HG02610 (cell line): ENCODE measurements at regions not wholly inside any gene's neighbourhood (a gene's known extent, or its start where the extent isn't known, plus 50 kb on each side); places are given as distances from the start of the nearest gene placed in this dataset.
A peak's percentile ranks its signal among the peaks of the same experiment; 100 is the strongest.
"Not testable (repeated sequence)": the region's sequence is repeated elsewhere in the genome, so short reads cannot be mapped to it uniquely, and the experiment has no call there.

Experiments
- ATAC-seq: cut with Tn5 transposase; IDR thresholded peaks from one replicate; pipeline ENCODE4 v1.9.1; 2021; ENCODE audit warnings: mild to moderate bottlenecking, moderate library complexity; ENCODE audit not compliant: unreplicated experiment

- ATAC-seq, result no peak
These were observed 112.4 kb upstream of the RREB1 start for GRCh38 chr6:6995328-6995727.

- ATAC-seq, result no peak
These were observed 111.6 kb upstream of the RREB1 start for GRCh38 chr6:6996124-6996523.

DNA sequence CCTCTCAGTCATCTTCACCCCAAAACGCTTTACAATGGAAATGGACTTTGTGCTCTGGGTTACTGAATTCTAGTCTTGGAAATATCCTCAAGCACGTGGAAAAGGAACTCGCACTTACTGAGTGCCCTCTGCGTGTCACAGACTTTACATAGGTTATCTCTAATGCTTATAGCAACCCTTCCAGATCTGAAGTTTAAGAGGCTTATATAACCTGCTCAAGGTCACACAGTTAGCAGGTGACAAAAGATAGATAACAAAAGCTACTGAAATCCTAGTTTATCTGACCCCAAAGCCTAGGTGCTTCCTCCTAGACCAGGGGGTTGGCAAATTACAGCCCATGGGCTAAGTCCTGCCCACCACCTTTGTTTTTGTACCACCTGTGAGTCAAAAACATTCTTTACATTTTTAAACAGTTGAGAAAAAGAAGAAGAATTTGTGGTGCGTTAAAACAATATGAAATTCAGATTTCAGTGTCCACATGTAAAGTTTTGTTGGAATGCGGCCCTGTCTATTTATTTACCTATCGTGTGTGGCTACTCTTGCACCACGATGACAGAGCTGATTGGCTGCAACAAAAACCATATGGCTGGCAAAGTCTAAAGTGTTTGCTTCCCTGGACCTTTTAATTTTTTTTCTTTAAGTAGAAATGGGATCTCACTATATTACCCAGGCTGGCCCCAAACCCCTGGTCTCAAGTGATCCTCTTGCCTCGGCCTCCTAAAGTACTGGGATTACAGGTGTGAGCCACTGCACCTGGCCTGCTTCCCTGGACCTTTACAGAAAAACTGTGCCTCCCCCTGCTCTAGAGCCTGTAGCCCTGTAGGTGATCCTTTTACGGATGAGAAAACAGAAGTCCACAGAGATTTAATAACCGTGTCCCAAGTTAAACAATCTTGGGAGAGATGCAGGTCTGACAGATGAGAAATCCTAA, 110.2 kb upstream of the RREB1 start:
- no peak for ATAC-seq

DNA sequence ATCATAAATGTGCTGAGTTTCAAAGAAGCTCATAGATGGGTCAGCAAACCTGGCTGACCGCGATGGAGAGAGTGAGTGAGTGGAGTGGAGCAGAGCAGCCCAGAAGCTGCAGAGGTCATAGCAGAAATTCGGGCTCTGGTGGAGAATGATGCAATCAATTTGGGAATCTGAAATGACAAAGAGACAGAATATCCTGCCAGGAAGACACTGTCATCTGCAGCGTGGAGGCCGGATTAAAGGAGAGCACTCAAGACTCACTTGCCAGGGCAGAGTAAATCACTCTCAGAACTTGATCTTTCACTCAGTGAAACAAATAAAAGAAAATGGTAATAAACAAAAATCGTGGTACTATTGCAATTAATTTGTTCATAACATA, 109.6 kb upstream of the RREB1 start:
- ATAC-seq, result no peak

DNA sequence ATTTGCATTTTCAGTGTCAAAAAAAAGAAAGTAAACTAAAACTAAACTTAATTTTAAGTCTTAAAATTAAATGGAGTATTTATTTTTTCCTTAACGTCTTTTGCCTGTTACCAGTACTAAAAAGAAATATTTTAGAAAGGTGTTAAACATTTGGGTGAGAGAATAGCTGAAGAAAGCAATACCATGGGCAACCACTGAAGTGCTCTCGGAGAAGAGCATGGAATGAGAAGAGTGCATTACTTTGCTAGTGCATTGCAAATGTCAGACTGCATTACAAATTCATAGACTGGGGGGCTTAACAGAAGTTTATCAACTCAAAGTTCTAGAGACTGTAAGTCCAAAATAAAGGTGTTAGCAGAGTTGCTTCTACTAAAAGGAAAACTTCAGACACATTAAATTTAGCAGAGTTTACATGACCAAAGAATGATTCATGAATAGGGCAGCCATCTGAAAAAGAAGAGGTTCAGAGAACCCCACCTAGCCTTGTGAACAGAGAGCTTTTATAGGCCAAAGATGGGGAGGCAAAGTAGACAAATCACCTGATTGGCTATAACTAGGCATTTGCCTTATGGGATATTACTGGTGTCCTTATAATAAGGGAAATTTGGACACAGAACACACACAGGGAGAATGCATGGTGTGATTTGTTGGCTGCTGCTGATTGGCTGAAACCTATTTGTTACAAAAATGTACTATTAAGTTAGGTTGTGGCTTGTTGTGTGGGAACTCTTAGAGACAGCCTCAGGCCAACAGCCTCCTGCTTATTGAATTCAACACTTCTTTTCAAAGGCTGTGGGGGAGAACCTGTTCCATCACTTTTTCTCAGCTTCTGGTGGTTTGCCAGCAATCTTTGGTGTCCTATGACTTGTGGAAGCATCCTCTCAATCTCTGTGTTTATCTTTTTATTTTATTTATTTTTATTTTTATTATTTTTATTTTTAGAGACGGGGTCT, 106.7 kb upstream of the RREB1 start:
- ATAC-seq, result no peak

DNA sequence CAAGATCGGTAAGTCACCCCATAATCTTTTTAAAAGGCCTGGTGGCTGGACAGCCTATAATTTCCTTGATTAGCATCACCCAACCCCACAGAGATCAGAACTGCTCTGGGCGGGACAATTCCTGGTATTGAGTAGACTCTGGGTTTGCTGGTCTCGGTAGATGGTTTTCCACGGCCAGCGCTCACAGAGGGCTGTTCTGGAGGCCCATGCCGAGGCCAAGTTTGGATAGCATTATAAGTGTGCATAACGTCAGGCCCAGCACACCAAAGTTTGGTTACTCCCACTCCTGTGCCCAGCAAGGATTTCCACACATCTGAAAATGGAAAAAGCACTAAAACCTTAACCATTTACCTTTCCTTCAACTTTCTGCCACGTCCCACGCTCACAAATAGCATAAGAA, 104.7 kb upstream of the RREB1 start:
- no peak for ATAC-seq

DNA sequence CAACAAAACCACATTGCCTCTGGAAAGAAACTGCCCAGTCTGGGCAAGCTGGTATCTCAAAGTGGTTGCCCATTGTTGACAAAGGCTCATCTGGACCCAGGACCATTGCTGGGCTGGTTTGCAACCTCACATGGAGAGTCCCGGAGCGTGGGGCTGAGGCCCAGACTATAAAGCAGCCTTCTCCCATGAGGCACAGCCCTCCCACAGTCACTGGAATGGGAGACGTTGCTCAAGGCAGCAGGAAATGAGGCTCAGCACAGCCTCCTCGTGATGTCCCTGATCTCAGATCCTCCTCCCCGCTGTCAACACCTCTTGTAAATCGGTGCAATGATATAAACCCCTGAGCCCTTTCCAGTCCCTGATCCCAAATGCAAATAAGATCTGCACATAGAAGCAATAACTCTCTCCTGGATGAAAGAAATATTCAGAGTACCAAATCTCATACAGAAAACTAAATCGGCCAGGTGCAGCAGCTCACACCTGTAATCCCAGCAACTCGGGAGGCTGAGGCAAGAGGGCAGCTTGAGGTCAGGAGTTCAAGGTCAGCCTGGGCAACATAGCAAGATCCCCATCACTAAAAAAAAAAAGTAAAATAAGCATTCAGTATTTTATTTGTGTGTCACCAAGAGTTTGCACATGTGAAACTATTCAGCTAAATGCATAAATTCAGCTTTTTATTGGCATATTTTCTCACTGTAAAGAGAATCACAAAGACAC, 103.0 kb upstream of the RREB1 start:
- ATAC-seq, result no peak

DNA sequence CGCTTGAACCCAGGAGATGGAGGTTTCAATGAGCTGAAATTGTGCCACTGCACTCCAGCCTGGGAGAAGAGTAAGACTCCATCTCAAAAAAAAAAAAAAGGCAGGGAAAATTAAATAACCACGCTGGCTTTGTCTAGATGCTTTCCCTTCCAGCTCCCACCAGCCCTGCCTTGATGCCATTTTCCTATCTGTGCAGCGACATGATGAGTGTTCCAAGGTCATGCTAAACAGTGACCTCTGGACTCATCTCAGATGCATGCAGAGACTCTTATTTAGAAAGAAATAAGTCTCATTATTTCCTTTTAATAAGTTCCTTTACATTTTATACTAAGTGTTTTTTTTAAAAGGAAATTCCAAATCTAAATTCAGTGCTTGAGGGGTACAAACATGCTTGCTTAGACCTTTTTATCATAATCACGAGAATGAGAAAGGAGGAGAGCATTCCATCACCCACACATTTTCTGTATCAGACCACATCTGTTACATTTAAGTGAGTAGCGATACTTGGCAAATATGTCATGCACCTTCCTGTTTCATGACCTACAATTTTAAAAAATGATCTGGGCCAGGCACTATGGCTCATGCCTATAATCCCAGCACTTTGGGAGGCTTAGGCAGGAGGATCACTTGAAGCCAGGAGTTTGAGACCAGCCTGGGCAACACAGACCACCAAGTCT, 101.1 kb upstream of the RREB1 start:
- no peak for ATAC-seq

DNA sequence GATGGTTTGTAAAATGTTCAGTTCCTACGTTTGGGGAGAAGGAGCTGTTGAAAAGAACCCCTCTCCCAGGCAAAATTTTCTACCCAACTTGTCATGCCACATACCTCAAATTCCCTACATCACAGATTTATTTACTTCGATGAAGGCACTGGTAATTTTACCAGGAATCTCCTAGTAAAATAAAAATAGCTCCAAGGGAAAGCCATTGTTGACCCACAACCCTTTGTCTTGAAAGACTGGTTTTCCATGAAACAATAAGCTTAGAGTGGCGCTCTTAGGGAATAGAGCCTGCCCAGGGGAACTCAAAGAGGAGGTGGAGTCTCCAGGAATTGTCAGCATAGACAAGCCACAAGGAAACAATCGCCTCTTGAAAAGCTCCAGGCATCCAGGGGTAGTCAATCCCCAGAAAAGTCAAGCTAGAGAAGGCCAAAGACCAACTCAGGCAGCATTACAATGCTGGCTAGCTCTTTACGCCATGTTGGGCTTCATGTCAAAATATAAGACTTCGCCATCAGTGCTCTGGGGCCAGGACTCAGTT, 99.2 kb upstream of the RREB1 start:
- no peak for ATAC-seq

- ATAC-seq, result no peak
These were observed 91.5 kb upstream of the RREB1 start for GRCh38 chr6:7016226-7016625.

GRCh38 chr6:7021301-7021700, 86.5 kb upstream of the RREB1 start:
- ATAC-seq, result no peak

GRCh38 chr6:7025861-7026260, 81.9 kb upstream of the RREB1 start:
- no peak for ATAC-seq

GRCh38 chr6:7028963-7029362, 78.8 kb upstream of the RREB1 start:
- not testable (repeated sequence) for ATAC-seq

DNA sequence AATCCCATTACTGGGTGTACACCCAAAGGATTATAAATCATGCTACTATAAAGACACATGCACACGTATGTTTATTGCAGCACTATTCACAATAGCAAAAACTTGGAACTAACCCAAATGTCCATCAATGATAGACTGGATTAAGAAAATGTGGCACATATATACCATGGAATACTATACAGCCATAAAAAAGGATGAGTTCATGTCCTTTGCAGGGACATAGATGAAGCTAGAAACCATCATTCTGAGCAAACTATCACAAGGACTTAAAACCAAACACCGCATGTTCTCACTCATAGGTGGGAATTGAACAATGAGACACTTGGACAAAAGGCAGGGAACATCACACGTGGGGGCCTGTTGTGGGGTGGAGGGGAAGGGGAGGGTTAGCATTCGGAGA, 76.8 kb upstream of the RREB1 start:
- ATAC-seq, result not testable (repeated sequence)

DNA sequence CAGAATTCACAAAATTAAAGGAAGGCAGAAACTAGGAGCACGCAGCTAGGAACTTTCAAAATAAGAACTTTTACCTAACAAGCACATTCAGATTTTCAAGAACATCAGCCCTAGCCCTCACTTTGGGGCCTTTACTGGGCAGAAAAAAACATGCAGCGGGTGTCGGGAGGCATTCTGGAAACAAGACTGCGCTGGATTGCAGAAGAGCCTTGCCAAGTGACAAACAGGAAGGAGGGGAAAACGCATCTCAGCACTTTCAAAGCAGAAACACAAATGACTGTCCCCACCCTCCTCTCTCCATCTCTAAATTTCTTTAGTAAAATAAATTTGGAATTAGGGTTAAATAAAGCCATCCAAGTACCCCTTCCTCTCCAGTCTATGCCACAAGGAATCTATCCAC, 74.6 kb upstream of the RREB1 start:
- ATAC-seq, result no peak

- no peak for ATAC-seq
These were observed 73.7 kb upstream of the RREB1 start for GRCh38 chr6:7034055-7034454.

- no peak for ATAC-seq
These were observed 71.9 kb upstream of the RREB1 start for GRCh38 chr6:7035837-7036249.

DNA sequence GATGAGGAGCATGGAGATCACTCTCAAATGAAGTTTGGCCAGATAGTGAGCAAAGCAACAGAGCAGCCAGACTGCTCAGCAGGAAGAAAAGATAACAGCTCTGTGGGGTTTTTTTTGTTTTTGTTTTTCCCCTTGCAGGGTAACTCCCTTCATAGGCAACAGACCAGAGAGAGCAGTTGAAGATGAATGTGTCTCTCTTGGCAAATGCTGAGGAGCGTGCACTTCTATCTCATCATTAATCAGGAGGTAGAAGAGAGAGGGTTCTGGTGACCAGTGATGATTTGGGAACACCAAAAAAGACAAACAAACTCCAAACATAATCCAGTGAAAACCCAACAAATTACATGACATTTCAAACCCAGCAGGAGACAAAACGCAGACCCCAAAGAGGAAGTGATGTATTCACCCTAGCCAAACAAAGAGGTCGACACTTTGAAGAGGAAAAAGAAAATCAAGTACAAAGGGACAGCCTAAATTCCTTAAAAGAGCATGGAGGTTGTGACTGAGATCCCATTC, 66.2 kb upstream of the RREB1 start:
- ATAC-seq, result peak; percentile 84

DNA sequence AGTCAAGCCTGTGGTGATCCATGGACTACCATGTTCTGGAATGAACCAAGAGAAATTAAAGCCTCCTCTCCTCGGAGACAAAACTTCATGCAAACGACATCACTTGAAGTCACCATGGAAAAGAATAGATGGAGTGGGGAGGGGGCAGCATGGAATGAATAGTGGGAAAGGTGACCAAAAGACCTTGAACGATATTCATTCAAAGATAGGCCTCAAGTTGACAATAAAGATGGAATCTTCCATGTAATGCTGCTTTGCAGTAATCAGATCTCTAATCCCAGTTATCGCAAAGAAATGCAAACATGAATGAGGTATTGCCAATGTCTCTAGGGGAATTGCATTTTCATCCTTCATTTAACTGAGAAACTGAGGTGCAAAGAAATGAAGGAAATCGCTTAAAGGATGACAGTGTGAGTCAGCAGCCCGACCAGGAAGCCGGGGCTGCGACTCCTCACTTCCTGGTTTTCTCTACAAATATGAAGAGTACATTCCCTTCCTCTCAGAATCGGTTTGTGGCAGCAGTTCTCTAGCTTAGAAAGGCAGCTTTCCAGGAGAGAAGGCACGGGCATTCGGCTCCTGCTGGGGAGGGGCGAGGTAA, 65.6 kb upstream of the RREB1 start:
- no peak for ATAC-seq
